Fibroblast of pulmonary artery (primary cell): ENCODE measurements at regions not wholly inside any gene's neighbourhood (a gene's known extent, or its start where the extent isn't known, plus 50 kb on each side); places are given as distances from the start of the nearest gene placed in this dataset.
"Not testable (repeated sequence)": the region's sequence is repeated elsewhere in the genome, so short reads cannot be mapped to it uniquely, and the experiment has no call there.

Source experiments
- DNase-seq: peaks from one replicate; pipeline ENCODE4 v3.0.0-alpha.2; 2010; ENCODE audit warnings: low read depth
- H3K4me3 ChIP-seq: replicated peaks from 2 replicates; pipeline ENCODE4 v1.5.1; 2011; ENCODE audit warnings: low read depth, mild to moderate bottlenecking, control low read depth, low read length, moderate library complexity
- TF ChIP-seq, protein P1 (sequence below): IDR thresholded peaks from 2 replicates; pipeline ENCODE4 v1.5.1; 2011; ENCODE audit warnings: mild to moderate bottlenecking, control low read depth, low read length, inconsistent platforms; ENCODE audit errors: missing control alignments

DNA sequence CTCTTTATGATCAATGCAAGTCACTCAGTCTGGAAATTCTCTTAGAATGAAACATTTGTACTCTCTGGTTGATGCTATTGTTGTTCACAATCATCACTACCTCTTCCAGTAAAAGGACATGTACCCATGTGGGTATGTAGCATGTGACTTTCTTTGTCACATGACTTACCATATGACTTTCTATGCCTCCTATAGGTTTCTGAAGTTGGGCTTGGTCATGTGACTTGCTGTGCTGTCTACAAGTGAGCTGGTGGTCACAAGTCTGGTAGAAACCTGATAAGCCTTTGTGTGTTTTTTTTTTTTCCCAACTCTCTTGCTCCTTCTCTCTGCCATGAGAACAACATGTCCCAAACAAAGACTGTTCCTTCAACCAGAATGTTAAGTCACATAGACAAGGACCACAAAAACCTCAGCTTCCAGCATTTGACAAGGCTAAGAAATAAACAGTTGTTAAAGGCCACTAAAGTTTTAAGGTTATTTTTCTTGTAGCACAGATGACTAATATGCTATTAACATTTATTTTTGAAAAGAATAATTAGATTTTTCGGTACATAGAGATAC is 379.2 kb upstream of the SLC35B3 start:
- no peak for DNase-seq
- TF ChIP-seq, protein P1, sequence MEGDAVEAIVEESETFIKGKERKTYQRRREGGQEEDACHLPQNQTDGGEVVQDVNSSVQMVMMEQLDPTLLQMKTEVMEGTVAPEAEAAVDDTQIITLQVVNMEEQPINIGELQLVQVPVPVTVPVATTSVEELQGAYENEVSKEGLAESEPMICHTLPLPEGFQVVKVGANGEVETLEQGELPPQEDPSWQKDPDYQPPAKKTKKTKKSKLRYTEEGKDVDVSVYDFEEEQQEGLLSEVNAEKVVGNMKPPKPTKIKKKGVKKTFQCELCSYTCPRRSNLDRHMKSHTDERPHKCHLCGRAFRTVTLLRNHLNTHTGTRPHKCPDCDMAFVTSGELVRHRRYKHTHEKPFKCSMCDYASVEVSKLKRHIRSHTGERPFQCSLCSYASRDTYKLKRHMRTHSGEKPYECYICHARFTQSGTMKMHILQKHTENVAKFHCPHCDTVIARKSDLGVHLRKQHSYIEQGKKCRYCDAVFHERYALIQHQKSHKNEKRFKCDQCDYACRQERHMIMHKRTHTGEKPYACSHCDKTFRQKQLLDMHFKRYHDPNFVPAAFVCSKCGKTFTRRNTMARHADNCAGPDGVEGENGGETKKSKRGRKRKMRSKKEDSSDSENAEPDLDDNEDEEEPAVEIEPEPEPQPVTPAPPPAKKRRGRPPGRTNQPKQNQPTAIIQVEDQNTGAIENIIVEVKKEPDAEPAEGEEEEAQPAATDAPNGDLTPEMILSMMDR, result no peak
- H3K4me3 ChIP-seq, result no peak overlapping the region

DNA sequence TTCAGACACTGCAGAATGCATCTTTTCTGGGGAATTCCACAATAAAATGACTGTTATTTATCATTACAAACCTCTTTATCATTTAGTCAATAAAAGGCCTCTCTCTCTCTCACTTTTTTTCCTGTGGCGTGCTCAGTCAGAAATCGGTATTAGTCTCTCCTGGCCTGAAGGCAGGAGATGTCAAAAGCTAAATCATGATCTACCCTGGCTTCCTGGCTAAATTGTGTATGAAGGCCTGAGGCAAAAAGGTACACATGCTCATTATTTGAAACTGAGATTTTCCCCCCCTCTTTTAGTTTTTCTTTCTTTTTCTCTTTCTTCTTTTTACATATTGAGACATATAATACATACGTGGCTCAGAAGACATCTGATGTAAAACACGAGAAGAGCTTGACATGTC is 375.0 kb upstream of the SLC35B3 start:
- DNase-seq, result no peak
- H3K4me3 ChIP-seq, result no peak overlapping the region
- TF ChIP-seq, protein P1, result no peak

DNA sequence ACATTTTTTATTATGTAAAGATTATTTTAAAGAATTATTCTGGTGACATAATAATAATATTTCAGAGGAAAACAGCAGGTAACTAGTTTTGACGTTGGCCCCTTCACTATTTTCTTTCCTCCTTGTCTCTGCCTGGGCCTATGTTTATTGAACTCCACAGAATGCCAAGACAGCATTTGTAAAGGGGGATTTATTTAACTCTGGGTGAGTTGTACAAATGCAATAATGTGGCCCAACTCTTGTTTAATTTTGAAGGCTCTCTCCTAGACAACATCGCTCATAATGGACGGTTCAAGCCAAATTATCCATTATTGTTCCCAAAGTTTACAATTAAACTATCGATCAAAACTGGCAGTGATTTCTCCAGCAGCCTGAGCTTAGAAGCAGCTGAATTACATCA is 374.3 kb upstream of the SLC35B3 start:
- TF ChIP-seq, protein P1, result no peak
- no peak overlapping the region for H3K4me3 ChIP-seq
- no peak for DNase-seq

DNA sequence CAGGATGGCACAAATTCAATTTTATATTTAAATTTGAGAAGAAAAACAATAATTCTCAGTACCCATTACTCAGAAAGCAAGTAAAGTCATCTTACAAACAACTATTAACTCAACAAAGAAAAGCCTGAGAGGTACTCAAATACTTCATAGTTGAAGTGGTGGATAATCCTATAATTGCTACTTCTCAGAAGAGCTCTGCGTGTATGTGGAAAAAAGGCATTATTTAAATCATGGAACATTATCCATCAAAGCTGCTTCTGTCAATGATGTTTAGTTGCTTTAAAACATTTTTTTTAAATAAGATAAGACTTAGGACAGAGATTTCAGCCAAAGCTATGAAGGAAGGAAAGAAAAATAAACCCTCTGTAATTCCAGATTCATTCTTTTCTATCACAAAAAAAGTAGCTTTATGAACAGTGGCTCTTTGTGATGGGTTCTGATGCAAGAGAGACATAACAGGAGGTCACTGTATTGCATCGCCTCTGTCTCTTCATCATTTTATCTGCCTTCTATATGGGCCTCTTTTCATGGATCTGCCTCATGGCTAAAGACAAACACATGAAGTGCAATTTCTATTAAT is 367.9 kb upstream of the SLC35B3 start:
- TF ChIP-seq, protein P1, result no peak
- no peak overlapping the region for H3K4me3 ChIP-seq
- DNase-seq, result no peak

DNA sequence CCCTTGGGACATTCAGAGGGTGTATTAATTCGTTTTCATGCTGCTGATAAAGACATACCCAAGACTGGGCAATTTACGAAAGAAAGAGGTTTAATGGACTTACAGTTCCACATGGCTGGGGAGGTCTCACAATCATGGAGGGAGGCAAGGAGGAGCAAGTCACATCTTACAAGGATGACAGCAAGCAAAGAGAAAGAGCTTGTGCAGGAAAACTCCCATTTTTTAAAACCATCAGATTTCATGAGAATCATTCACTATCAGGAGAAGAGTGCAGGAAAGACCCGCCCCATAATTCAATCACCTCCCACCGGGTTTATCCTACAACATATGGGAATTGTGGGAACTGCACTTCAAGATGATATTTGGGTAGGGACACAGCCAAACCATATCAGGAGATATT is 367.1 kb upstream of the SLC35B3 start:
- not testable (repeated sequence) for H3K4me3 ChIP-seq, DNase-seq

DNA sequence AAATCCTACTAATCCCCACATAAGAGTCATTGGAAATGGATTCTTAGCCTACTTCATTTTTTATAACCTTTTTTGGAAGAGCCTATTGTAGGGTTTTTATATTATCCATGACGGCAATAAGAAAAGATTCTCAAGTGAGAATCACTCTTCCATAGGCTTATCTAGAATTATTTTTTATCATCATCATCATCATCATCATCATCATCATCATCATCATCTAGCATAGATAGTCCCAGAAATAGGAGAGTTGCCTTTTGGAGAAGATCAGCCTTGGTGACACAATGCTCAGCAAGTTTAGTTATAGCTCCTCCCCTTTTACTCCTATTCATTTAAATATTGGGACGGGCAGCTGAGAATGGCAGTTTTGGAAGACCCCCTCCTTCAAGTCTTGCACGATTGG is 359.1 kb upstream of the SLC35B3 start:
- H3K4me3 ChIP-seq, result no peak overlapping the region
- DNase-seq, result no peak
- TF ChIP-seq, protein P1, result no peak

DNA sequence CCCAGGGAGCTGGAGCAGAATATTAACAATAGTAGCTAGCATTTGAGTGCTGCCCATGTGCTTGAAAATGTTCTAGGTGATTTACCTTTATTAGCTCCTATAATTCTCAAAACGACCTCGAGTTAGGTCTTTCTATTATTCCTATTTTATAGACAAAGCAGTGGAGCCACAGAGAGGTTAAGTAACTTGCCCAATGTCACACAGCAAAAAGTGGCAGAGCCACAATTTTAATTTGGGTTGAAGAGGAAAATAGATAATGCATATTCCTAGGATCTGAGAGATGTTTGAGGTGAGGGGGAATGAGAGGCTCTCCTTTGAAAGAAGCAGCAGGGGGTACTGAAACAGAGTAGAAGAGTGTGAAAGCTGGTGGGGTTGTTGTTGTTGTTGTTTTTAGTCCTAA is 354.5 kb upstream of the SLC35B3 start:
- DNase-seq, result no peak
- TF ChIP-seq, protein P1, result no peak
- no peak overlapping the region for H3K4me3 ChIP-seq
